ENCODE measurements at regions not wholly inside any gene's neighbourhood (a gene's known extent, or its start where the extent isn't known, plus 50 kb on each side); places are given as distances from the start of the nearest gene placed in this dataset.

DNA sequence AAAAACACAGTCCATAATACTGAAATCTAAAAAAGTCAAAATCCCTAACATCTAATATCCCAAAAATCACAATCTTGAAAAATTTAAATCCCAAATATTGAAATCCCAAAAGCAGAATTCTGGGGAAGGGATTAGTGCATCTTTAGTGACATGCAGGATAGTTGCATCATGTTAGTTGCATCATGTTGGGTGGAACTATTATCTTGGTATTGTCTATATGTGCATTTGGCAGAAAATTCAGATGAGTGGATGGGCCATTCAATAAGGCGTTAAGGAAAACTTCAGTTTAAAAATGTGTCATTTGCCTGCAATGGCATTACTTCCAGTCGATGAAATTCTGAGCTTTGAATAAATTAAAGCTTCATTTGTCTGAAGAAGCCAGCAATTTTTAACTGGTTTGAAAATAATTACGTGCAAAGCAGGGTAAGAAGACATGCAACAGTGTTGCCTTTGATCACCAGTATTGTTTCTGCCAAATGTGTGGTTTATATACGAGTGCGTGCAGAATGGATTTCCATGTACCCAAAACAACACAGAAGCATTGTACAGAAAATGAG is 221.4 kb upstream of the NFE2L3 start:
- DNase-seq = no peak

DNA sequence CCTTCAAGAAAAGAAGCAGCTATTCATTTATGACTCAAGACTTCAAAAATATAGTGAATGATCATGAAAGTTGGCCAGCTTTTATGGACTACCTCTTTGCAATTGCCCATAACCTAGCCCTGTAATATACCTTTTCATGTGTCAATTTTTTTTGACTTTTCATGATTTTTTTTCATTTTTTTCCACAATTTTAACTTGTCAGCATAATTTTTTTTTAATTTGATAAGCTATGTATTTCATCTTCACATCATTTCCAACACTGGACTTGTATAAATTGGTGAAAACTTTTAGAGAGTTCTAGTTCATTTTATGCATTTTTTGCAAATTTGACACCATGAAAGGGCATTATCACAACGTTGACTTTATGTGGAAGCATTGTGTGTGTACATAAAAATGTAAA is 220.8 kb upstream of the NFE2L3 start:
- no peak for DNase-seq

DNA sequence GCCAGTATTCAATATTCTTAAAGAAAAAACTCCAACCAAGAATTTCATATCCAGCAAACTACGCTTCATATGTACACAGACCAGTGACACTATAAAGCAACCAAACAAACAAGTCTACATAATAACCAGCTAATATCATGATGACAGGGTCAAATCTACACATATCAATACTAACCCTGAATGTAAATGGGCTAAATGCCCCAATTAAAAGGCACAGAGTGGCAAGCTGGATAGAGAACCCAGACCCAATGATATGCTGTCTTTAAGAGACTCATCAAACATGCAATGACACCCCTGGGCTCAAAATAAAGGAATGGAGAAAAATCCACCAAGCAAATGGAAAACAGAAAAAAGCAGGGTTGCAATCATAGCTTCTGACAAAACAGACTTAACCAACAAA is 218.1 kb upstream of the NFE2L3 start:
- no peak for DNase-seq

DNA sequence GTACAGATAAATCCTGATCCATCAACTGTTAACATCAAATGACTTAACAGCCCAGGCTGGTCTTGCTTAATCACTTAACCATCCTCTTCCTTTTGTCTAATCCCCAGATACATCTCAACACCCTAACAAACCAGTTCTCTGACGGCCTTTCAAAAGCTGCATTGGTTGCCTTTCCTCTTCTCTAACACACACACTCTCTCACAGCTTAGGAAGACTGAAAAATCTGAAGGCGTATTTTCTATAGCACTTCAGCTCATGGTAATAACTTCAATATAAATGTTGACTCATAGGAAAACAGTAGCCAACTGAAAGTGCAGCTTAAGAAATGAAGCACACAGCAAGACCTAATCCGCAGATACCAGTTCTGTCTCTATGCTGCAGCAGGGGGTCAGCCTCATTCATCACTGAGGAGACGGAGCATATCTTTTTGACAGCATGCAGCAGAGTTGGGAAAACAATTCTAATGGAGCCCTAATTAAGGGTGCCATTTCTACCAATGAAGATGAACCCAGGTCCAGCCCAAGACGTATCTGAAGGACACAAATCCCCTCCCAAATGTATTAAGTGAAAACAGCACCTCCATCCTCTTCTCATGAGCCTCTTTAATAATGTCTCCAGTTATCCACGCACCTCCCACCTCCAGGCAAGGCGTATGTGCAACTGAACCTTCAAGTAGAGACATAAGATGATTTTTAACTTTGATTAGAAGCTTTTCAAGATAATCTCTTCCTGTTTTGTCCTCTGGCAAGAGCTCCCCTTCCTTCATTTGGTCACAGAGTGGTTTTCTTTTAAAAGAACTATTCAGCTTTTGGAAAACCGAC is 211.7 kb upstream of the NFE2L3 start:
- DNase-seq = no peak

GRCh38 chr7:25944777-25945515 is 207.1 kb upstream of the NFE2L3 start:
- DNase-seq = no peak

DNA sequence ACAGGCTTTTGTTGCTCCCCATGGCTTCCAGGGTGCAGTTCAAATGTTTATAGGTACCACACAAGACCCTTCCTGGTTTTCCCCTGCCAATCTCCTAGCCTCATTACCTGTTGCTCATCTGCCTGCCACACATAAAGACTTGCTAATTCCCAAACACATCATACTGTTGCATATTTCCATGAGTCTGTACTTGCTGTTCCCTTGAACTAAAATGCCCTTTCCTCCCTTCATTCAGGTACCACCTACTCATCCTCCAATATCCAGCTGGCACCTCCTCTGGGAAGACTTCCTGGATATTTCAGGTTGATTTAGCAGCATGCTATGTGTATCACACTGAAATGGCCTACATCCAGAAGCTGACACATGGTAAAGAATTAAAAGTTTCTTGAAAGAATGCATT is 206.4 kb upstream of the NFE2L3 start:
- DNase-seq = no peak

- no peak for DNase-seq
These were observed 205.8 kb upstream of the NFE2L3 start for GRCh38 chr7:25946181-25946580.

- no peak for DNase-seq
These were observed 204.1 kb upstream of the NFE2L3 start for GRCh38 chr7:25947669-25948516.

DNA sequence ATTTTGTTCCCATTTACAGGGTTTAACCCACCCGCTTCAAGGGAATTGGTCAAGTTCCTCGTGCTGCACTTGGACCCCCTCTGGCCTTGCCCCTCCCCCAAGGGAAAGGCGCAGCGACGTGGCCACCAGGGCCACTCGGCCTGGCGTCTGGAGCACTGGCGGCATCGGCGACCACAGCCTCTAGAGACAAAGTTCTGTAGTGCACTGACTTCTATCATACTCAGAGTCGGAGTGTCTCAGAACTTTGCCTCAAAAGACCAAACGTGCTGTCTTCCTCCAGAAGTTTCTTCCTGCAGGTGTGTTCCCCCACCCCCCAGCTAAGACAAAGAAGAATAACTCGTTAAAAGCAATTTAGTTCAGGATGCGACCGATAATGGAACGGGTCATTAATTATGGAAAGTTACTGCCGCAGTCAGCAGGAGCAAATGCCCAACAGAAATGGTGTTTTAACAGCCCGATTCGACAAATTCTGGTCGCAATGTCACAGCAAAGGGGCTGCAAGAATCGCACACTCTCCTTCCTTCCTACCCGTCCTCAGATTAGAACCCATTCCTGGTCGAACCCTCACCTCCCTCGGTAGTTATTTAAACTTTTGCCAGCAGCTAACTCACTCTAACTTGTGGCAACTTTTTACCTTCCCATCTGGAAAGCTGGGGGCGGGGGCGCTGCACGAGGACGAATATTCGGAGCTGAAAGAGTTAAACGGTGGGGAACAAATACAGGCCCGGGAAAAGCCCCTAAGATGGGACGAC is 202.1 kb upstream of the NFE2L3 start:
- DNase-seq = no peak

DNA sequence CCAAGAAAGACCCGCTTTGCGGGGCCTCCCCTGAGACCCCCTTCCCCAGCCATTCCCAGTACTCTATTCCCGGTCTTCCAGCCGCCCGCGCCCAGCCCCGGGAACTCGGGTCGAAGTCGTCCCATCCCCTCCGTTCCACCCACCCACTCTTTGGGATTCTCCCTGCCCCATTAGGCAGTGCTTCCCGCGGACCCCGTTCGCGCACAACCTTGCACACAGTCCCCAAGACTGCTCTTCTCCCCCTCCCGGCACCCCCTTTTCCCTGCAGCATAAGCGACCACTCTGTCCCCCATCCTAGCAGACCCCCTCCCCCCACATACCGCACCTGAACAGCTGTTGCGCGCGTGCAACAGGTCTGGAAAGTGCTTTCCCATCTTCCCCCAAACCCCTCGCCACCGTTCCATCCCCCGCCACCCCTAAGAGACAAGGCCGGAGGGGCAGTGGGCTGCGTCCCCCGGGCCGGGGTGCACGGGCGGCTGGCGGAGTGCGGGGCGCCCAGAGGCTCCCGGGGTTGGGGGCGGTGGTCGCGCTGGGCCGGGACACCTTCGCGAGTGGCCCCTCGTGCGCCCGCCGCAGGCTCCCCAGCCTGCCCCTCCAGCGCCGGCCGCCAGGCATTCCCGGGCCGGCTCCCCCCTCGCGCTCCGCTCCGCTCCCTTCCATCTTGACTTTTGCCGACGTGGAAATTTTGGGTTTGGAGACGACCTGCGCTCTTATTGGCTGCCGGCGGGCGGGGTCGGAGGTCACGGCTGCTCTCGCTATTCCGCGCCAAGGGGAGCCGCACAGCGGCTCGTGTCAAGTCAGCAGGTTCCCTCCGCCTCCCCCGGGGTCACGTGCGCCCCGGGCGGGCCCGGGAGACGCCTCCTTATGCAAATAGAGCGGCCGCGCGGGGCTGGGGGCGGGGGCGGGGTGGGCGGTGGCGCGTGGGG is 201.2 kb upstream of the NFE2L3 start:
- DNase-seq = peak; percentile 92

DNA sequence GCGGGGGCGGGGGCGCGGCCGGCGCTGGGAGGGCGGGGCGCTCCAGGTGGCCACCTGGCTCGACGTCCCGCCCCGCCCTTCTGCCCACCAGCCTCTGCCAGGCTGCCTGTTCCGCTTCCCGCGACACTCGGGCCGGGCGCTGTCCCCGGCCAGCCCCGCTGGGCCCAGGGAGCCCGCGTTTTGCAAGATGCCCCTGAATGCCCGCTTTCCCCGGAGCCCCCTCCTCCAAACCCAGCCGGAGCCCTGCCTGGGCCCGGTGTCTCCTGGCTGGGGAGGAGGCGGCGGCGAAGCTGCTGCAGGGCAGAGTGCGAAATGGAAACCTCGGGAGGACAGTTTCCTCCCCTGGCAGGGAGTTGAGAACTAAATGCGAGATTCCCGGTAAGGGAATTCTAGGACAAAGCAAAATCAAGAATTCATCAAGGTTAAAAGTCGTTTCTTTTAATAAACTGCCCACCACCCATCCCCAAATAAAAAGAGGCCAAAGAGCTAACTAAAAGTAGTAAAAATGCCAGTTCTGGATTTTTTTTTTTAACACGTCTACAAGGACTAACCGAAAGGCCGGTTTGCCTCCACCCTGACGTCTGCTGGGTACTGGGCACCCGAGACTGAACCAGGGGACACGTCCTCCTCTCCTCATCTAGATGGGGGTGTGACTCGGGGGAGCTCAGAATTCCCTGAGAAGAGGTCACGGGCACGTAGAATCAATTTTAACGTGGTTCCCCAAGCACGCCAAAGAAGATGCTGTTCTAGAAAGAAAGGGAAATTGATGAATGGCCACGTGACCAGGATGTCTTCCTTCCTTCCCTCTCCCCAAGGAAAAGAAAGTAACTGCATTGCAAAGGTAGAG is 200.4 kb upstream of the NFE2L3 start:
- DNase-seq = no peak

DNA sequence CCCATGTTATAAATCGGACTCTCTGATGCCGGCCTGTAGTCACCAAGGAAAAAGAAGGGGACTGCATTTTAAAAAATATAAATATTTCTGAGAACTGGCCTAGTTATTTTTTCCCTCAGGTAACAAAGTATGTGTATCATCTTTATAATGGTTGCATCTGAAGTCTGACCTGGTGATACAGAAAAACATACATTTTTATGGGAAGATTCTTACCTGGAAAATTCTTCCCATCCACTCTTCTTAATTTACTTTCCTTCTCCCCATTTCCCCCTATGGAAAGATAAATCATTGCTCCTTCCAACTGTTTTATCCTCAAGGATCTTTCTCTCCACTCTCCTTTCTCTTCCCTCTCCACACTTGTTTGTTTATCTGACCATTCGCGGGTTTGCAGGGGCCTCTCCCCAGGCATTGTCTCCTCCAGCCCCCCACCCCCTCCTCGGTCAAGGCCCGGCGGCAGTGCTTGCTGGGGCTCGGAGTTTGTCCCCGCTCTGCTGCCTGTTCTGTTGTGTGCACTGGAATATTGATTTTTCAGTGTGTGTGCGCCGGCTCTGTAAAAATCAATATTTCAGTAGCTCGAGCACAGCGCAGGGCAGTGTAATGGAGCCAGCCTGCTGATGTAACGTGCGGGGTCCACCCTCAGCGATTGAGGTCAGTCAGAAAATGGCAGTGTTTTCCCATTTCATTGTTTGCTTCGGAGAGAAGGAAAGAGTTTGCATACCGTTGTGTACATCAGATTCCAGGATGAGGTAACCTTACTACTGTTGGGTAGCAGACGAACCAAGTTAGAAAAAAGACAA is 199.5 kb upstream of the NFE2L3 start:
- no peak for DNase-seq

DNA sequence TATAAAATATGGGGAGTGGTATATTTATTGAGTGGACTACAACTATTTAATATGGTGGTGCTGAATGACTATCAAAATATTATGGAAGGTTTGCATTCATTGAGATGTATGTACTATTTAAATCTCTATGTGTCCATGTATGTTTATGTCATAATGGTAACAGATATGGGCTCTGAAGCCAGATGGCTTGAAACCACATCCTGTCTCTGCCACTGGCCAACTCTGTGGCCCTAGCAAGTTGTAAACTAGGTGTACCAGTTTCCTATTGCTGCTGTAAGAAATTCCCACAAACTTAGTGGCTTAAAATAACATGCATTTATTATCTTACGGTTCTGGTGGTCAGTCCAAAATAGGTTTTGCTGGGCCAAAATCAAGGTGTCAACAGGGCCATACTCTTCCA is 198.1 kb upstream of the NFE2L3 start:
- DNase-seq = no peak

GRCh38 chr7:25954395-25954794 is 197.6 kb upstream of the NFE2L3 start:
- DNase-seq = no peak

GRCh38 chr7:25959168-25959734 is 192.7 kb upstream of the NFE2L3 start:
- no peak for DNase-seq

GRCh38 chr7:25963733-25964132 is 188.3 kb upstream of the NFE2L3 start:
- no peak for DNase-seq

DNA sequence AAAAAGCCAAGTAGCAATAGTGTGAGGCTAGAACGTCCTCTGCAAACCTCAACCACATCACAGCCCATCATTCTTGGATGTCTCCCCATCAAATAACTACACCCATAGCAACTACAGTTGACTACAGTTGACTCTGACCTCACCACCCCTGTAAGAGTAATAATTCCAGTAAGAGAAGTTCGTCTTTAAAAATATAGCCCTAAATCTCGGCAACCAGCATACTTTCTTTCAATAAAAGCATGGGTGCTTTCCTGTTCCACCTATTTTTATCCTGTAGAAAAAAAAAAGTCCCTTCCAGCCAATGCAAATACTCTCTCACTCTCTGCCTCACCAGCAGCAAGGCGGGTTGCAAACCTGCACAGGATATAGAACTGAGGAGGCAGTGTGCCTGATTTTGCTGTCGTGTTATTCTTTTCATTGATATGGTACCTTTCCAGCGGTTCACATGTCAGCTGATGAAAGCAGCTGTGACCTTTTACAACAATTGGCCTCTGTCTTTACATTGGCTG is 187.5 kb upstream of the NFE2L3 start:
- no peak for DNase-seq

DNA sequence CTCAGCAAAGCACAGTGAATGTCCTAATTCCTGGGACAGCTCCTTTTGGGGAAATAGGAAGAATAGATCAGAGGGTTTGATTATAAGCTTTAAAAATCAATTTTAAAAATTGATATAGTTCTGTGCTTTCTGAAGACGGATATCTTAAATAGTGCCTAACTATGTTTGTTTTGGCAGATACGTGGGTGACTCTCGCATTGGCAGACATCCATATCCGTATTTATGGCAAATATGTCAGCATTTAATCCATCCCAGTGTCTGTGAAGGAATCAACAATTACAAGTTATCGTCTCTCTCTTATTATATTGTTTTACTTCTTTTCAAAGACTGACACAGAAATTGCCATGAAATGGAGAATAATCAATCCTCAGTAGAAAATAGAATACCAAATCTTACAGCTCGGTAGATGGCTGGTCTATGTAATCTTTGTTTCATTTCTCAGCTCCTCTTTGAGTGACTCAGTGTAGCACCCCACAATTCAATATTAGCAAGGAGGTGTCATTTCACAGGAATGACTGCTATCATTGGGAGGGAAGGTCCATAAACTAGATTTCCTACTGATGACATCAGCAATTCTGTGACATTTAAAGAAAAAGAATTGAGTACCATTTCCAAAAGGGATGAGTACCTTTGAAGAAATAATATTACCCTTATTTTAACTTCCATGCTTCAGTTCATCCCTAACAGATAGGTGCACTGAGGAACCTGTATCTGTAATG is 186.4 kb upstream of the NFE2L3 start:
- no peak for DNase-seq

Data from CD4-positive, alpha-beta T cell treated with Interleukin-4 for 1 hour (primary cell).